GM12875 (cell line): ENCODE measurements at regions not wholly inside any gene's neighbourhood (a gene's known extent, or its start where the extent isn't known, plus 50 kb on each side); places are given as distances from the start of the nearest gene placed in this dataset.
A peak's percentile ranks its signal among the peaks of the same experiment; 100 is the strongest.
"Not testable (repeated sequence)": the region's sequence is repeated elsewhere in the genome, so short reads cannot be mapped to it uniquely, and the experiment has no call there.

Source experiments
- H3K4me3 ChIP-seq: one replicate; pipeline ENCODE4 v1.5.1; 2011; ENCODE audit warnings: low read depth, low read length, control low read depth
- TF ChIP-seq, protein P1 (sequence below): IDR thresholded peaks from 2 replicates; pipeline ENCODE4 v1.5.1; 2011; ENCODE audit warnings: low read depth, mild to moderate bottlenecking, control low read depth, inconsistent platforms, low read length, moderate library complexity, borderline replicate concordance; ENCODE audit not compliant: insufficient read depth

DNA sequence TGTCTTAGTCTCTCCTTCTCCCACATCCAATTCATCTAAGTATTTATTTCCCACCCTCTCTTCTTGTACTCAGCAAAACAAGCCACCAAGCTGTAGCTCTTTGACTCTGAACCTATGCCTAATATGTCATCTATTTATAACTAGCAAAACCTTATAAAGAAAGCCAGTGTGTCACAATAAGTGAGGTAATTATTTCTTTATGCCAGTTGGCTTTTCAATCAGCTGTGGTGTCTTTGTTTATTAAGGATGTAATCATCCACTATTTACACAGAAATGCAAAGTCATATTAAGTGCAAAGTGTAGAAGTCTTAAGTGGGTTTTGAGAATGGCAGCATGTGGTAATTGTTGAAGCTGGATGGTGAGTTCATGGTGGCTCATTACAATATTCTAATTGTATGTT is 215.2 kb upstream of the HTR1E start:
- TF ChIP-seq, protein P1, sequence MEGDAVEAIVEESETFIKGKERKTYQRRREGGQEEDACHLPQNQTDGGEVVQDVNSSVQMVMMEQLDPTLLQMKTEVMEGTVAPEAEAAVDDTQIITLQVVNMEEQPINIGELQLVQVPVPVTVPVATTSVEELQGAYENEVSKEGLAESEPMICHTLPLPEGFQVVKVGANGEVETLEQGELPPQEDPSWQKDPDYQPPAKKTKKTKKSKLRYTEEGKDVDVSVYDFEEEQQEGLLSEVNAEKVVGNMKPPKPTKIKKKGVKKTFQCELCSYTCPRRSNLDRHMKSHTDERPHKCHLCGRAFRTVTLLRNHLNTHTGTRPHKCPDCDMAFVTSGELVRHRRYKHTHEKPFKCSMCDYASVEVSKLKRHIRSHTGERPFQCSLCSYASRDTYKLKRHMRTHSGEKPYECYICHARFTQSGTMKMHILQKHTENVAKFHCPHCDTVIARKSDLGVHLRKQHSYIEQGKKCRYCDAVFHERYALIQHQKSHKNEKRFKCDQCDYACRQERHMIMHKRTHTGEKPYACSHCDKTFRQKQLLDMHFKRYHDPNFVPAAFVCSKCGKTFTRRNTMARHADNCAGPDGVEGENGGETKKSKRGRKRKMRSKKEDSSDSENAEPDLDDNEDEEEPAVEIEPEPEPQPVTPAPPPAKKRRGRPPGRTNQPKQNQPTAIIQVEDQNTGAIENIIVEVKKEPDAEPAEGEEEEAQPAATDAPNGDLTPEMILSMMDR, result no peak
- no peak overlapping the region for H3K4me3 ChIP-seq

DNA sequence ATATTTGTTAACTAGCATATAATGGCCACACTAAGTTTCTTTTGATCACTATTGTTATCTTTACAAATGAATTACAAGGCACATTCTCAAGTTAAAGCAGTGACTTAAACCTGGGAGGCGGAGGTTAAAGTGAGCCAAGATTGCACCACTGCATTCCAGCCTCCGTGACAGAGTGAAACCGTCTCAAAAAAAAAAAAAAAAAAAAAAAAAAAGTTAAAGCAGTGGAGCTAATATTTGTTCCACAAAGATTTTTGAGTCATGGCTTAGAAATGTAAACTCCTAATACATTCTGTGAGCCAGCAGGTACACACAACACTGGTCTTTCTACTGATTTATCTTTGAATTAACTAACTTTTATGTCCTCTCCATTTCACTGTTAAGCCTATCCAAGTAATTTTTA is 221.7 kb upstream of the HTR1E start:
- no peak overlapping the region for H3K4me3 ChIP-seq
- TF ChIP-seq, protein P1, result no peak

DNA sequence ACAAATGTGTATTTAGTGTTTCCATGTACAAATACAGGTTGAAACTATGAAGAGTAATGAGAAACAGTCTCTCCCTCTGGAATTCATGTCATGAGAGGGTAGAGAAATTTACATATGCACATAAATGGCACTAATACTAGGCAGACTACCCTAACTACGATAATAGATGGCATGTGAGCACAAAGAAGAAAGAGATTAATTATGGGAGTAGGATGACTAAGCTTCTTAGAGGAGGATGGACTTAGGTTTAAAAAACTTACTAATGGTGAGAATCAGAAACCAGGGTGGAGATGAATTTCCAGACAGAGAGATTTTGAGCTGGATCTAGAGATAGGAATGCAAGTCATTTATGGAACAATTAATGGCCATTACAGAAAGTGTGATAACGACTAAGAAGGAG is 225.3 kb upstream of the HTR1E start:
- TF ChIP-seq, protein P1, result no peak
- no peak overlapping the region for H3K4me3 ChIP-seq

DNA sequence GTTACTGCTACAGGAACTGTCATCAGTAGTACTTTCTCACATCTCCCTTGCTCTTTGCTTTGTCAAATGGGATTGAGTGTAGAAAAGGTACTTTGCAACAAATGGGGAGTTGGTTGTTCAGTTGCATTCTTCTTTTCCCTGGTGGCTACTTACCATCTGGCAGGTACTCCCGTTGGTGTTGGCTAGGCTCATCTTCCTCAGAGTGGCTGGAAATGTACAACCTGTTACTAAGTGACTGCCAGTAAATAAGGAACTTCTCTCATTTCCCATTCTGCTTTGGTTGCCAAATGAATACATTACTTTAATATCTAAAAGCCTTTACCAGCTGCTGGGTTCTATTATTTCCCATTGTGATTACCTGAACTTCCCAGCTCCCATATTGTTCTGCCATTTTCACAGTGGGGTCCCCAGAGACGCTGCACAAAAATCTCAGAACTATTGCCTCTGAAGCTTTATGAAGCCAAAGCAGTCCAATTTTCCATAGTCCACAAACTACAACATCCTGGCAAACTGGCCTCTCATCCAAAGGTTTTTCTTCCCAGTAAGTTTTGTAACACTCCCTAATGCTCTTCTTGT is 229.7 kb upstream of the HTR1E start:
- TF ChIP-seq, protein P1, result no peak
- no peak overlapping the region for H3K4me3 ChIP-seq

DNA sequence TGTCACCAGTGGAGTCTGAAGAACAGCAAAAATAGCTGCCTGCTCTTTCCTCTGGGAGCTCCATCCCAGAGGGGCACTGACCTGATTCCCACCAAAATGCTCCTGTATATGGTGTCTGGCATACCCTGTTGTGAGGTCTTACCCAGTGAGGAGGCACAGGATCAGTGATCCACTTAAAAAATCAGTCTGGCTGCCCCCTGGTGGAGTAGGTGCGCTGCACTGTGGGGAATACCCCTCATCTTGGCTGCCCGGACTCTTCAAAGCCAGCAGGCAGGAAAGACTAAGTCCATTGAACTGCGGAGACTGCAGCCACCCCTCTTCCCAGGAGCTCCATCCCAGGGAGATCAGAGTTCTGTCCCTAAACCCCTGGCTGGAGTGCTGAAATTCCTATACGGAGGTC is 230.9 kb upstream of the HTR1E start:
- no peak overlapping the region for H3K4me3 ChIP-seq
- TF ChIP-seq, protein P1, result peak; percentile 46; the same call in 1 of the 2 replicates

DNA sequence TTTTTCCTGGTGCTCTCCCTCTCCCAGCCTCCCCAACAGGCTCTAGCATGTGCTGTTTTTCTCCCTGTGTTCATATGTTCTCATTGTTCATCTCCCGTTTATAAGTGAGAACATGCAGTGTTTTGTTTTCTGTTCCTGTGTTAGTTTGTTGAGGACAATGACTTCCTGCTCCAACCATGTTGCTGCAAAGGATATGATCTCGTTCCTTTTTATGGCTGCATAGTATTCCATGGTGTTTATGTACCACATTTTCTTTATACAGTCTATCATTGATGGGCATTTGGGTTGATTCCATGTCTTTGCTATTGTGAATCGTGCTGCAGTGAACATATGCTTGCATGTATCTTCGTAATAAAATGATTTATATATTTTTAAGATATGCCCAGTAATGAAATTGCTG is 236.1 kb upstream of the HTR1E start:
- H3K4me3 ChIP-seq, result not testable (repeated sequence)

DNA sequence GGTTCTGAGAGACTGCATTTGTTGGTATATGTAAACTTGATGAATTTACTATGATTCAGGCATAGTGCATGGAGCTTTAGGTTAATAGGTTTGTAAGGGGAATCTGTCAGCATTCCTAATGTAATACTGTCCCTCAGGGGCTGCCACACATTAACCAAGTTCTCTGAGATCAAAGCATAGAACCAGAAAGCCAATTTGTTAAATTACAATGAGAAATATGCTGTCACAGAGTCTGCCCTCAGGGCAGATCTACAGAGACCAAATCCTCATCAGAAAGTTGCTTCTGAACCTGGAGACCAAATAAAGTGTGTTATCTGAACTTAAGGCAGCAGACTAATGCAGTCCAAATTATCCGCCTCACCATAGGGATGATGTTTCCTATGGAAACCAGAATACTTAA is 250.8 kb upstream of the HTR1E start:
- TF ChIP-seq, protein P1, result no peak
- H3K4me3 ChIP-seq, result no peak overlapping the region

DNA sequence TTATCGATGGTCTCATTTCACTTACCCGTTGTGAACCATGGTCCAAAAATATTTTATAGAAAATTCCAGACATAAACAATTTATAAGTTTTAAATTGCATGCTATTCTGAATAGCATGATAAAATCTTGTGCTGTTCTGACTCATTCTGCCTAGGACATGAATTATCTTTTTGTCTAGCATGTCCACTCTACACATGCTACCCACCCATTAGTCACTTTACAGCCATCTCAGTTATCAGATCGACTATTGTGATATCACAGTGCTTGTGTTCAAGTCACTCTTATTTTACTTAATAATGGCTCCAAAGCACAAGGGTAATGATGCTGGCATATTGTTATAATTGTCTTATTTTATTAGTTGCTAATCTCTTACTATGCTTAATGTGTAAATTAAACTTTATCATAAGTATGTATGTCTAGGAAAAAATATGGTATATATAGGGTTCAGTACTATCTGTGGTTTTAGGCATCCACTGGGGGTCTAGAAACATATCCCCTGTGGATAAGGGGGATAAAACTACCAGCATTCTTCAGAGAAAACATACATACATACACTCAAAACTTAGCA is 252.0 kb upstream of the HTR1E start:
- TF ChIP-seq, protein P1, result no peak
- H3K4me3 ChIP-seq, result no peak overlapping the region
